GM12873 (cell line): ENCODE measurements at regions not wholly inside any gene's neighbourhood (a gene's known extent, or its start where the extent isn't known, plus 50 kb on each side); places are given as distances from the start of the nearest gene placed in this dataset.

Experiments
- TF ChIP-seq, protein P1 (sequence below): IDR thresholded peaks from 2 replicates; pipeline ENCODE4 v1.5.1; 2012; ENCODE audit warnings: low read depth, mild to moderate bottlenecking, moderate library complexity, low read length, control low read depth; ENCODE audit not compliant: insufficient read depth; ENCODE audit errors: missing control alignments

DNA sequence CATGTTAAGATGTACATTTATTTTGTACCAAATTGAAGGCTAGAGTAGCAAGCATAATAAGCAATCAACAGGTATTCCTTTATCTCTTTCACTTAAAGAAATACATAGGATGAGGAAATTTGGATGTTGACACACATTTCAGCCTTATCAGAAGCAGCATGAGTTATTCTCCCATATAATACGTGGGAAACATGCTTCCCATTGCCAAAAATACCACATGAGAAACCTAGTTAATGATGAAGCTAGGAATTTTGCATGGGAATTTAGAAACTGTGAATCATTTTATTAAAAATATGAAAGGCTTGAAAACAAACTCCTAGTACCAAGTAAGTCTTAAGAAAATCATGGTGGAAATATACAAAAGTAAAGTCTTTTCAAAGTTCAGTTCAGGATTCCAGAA lies 751.8 kb downstream of the TSN start:
- TF ChIP-seq, protein P1, sequence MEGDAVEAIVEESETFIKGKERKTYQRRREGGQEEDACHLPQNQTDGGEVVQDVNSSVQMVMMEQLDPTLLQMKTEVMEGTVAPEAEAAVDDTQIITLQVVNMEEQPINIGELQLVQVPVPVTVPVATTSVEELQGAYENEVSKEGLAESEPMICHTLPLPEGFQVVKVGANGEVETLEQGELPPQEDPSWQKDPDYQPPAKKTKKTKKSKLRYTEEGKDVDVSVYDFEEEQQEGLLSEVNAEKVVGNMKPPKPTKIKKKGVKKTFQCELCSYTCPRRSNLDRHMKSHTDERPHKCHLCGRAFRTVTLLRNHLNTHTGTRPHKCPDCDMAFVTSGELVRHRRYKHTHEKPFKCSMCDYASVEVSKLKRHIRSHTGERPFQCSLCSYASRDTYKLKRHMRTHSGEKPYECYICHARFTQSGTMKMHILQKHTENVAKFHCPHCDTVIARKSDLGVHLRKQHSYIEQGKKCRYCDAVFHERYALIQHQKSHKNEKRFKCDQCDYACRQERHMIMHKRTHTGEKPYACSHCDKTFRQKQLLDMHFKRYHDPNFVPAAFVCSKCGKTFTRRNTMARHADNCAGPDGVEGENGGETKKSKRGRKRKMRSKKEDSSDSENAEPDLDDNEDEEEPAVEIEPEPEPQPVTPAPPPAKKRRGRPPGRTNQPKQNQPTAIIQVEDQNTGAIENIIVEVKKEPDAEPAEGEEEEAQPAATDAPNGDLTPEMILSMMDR: no peak

DNA sequence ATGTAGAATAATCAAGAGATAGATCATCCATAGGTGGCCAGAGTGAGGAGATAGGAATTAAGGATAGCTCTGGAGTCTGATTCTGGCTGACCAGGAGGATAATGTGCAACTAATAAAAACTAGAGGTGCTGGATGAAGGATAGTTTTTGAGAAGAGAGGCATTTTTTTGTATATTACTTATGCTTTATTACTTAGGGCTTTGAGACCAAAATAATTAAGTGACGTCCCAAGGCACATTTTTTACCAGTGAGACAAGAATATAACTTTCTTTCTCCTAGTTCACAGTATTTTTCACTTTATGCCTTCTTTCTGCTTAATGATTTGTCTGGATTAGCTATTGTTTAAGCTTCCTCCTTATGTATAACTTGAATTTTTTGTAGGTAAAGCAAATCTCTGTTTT lies 756.6 kb downstream of the TSN start:
- TF ChIP-seq, protein P1: no peak

DNA sequence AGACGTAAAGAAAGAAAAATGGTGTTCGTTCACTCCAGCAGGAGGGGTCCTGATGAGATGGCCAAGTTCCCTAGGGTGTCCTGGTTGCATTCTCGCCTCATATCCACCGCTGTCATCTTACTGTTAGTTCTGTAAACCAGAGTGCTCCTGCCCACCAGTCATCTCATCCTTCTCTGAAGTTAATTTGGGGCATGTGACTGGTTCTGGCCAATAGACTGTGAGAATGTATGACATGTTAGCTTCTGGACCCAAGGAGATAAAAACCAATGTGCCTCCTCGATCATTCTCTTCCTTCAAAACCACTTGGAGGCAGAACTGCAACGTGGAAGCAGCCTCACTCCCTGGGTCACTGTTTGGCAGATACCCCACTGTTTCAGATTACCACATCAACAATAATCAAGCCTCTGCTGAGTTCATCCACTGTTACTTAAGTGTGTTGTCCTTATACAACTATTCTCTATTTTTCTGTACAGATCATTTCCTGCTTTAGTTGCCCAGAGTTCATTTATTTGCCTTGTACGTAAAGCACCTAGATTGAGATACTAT lies 759.1 kb downstream of the TSN start:
- TF ChIP-seq, protein P1: no peak

DNA sequence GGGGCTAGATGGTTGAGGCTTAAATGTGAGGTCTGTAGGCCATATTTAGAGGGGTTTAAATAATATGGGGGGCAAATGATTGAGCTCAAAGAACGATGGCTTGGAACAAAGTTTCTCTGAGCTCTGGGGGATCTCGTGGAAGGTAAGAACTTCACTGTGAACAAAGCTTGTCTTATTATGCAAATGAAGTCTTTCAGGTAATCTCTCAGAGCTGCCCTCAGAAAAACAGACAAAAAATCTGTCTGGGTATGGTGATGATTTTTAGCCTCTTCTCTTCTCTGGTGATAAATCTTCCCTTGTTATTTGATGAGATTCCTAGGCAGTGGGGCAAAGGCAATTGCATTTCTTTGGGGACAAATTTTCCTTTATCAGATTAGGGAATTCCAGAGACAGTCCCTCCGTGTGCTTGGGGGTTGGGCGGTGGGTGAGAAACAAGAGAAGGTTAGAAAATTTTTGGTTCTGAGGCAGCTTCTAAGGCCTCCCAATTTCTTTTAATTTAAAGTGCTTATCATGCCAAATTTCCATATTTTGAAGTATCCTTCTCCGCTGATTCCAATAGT lies 760.4 kb downstream of the TSN start:
- TF ChIP-seq, protein P1: no peak

DNA sequence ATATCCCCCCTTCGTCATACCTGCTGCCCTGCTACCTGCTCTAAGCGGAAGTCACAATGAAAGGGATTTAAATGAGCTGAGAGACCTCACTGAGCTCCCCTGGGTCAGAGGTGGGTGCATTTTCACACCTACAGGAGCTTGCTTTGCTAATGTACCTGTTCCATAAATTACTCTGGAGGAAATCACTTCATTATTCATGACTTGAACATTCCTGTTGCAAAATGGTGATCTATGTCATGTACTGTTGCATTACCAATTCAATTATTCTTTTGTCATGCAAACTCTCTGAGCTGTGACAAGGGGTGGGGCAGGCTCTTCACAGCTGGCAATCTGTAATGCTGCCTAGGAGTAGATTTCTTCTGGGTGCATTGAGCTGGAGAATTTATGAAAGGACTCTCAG lies 761.3 kb downstream of the TSN start:
- TF ChIP-seq, protein P1: no peak

DNA sequence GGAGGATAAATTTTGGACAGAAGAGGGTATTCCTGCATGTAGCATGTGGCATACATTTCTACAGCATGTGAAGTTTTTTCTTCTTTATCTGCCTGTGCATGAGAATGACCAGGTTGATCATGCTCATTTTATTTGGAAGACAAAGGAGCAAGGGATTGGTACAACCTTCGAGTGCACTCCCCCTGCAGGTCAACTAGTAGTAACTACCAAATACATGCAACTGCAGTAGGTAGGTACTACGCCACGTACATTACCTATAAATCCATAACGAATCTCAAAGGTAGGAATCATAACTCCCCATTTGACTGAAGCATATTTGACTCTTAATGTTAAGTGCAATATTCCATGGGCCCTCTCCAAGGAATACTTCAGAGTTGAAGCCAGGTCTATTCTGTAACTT lies 763.9 kb downstream of the TSN start:
- TF ChIP-seq, protein P1: peak; percentile 42

DNA sequence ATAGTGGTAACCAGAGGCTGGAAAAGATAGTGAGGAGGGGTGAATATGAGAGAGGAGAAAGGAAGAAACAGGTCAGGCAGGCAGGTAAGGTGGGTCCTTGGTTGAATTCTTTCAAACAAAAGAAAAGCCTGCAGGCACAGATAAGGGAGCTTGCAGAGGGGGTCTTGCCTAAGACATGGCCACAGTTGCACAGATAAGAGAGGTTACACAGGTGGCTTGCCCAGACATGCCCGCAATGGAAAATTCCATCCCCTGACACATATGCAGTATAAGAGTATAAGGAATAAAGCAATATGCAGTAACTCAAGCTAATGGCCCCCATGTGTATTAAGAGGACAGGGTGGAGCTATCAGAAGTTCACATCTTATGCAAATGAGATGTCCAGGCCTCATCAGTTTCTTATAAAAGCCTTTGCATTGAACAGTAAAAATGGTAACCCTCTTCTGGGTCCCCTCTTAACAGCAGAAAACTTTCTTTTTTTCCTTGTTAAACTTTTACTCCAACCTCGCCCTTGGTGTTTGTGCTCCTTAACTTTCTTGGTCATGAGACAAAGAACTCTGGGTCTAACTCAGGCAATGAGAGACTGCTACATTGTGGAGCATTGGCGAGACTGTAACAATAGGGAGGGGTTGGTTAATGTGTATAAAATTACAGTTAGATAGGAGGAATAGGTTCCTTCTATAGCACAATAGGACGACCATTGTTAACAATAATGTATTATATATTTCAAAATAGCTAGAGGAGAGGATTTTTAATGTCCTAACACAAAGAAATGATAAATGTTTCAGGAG lies 764.6 kb downstream of the TSN start:
- TF ChIP-seq, protein P1: no peak
